Mucosa of gallbladder (tissue), 1 donor: ENCODE measurements at regions not wholly inside any gene's neighbourhood (a gene's known extent, or its start where the extent isn't known, plus 50 kb on each side); places are given as distances from the start of the nearest gene placed in this dataset.
A peak's percentile ranks its signal among the peaks of the same experiment; 100 is the strongest.
"Not testable (repeated sequence)": the region's sequence is repeated elsewhere in the genome, so short reads cannot be mapped to it uniquely, and the experiment has no call there.

Experiments
- DNase-seq: peaks from one replicate; pipeline ENCODE4 v3.0.0-alpha.2; 2020; ENCODE audit warnings: low spot score
- donor health status: DM: no; HTN: no; CAD: no.

DNA sequence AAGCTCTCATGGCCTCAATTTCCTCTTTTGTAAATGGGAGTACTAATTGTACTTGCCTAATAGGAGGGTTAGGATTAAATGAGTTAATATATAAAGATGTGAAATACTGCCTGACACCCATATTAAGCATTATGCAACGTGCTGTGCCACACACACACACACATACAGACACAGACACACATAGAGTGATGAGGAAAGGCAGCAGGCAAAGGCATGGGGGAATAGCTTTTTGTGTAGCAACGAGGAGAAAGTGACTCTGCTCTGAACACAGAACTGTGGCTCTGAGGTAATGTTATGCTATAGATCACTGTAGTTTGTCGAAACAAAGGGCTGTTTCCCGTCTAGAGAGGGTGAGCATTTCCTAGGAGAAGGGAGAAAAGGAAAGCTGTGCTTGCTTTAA is 233.3 kb upstream of the SLCO3A1 start:
- no peak for DNase-seq

DNA sequence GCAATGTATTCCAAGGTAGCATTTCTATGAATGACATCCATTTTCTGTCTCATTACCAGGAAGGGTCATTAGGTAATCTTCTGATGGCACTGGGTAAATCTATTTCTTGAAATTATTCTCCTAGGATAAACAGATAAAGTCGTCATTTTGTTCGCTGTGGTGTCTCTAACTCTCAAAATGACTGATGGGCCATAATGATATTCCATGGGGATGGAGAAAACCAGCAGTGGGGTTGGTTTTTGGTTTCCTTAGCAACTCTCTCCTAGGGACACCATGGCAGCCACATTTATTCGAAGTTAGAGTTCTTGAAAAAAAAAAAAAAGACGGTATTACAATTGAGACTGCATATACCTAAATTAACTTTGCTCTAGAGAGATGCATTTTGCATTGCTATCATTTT is 231.3 kb upstream of the SLCO3A1 start:
- DNase-seq = no peak

DNA sequence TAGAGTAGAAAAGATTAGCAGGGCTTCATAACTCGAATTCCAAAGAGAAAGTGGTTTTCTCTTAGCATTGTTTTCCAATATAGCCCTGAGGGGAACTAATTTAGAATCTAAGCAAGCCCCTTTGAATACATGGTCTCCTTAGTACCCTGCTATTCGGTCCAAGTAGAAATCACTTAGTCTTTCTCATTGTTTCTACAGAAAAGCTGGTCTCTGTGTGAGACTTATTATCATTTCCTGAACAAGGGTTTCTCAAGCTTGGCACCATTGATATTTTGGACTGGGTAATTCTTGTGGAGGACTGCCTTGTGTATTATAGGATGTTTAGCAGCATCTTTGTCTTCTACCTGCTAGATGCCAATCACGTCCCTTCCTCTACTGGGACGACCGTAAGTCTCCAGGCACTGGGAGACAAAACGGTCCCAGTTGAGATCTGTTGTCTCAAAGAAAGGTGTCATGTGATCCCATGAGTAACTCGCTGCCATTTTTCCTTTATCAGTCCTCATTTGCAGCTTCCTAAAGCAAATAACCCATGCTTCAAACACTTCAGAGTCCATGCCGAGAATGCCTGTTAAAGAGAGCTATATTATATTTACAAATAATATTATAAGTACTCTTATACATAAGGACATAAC is 230.7 kb upstream of the SLCO3A1 start:
- no peak for DNase-seq

DNA sequence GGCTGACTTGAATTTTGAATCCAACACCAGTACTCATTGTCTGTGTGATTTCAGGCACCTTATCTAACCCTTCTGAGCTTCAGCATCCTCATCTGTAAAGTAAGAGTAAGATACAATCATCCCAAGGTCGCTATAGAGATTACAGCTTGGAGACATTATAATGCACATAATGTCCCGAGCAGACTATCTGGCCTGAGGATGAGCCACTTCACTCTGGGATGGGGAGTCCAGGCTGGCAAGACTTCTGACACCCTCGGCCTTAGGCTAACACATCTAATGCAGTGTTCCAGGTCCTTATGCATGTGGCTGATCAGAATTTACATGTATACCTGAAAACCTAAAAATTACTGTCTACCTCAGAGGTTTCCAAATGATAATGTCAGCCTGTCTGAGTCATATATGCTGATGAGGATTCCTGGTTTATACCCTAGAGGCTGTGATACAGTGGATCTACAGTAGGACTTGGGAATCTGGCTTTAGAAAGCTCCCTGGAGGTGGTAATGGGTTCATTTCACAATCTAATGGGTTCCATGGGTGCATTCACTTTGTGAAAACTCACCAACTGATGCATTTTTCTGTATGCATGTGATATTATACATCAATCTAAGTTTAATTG is 229.0 kb upstream of the SLCO3A1 start:
- DNase-seq = no peak

DNA sequence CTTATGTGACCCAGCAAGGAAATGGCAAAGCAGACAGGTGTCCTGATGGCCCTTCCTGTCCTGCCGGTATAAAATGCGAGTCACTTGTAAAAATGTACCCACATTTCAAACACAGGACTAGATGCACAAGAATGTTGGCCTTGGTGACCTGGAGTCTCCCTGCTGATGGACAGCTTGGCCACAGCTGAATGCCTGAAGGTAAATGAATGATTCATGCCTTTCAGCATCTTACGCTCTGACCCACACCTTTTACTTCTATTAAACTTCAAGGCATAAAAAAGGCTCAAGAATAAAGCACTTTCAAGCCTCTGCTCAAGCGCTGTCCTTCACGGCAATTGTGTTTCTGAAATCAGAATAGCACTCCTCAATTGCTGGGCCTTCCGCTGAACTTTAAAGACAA is 228.0 kb upstream of the SLCO3A1 start:
- no peak for DNase-seq

DNA sequence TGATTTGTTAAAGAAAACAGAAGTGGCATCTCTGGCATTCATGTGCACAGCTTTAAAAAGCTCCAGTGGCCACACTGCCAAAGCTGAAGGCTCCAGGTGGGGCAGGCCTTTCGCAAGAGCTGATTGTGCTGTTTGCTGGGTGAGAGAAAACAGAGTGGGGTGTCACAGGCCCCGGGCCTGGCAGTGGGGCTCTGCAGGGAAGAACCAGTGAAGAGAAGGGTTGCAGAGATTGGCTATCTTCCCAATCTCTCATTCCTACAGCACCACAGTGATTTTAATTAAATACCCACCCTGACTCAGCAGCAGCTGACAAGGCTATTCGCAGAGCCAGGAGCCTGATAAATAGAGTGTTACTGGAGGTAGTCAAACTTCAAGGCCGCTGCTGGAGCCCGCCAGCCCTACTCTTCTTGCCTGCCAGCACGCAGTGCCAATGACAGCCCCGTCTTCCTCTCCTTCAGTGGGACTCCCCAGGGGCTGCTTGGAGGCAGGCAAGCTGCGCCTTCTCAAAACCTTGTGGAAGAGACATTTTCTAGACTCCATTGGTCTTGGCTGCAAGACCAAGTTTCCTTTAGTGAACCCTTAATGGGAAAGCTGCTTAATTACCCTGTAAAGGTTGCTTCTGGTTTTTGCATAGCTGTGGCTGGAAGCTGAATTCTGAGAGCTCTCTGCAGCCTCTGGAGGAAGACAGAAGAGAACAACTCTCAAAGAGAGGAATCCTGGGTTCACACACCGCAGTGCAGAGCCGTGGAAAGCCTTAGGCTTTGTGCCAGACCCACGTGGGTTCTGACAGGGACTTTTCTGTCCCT is 225.8 kb upstream of the SLCO3A1 start:
- peak; percentile 10 for DNase-seq

DNA sequence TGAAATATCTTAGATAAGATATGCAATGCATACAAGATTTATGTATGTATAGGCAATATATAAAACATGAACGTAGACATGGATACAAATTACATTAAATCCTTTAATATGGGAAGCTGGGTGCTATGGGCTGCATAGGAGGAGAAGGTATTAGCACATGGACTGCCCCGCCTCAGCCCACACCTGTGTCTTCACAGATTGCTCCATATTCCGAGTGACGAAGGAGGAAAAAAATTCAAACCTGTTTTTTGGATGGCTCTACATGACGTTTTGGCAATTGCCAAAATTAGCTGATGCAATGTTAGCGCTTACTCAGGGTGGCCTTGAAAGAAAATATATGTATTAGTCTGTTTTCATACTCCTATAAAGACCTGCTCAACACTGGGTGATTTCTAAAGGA is 223.4 kb upstream of the SLCO3A1 start:
- no peak for DNase-seq

DNA sequence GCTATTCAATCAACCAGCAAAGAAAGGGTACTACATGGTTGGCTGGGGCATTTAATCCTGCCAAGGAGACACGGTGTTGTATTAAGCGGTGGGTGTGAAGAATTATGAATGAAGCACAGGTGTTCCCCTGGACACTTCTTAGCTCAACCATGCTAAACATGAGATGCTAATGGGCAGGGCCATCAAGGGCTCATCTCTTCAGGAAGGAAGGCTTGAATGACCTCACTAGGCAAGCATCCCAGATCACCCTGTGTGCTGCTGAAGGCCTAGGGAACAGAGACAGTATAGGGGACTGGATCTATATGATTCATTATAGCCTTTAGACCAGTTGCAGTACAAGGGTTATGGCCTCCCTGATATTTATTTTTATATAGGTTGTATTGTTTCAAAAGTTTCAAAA is 221.3 kb upstream of the SLCO3A1 start:
- DNase-seq = no peak

DNA sequence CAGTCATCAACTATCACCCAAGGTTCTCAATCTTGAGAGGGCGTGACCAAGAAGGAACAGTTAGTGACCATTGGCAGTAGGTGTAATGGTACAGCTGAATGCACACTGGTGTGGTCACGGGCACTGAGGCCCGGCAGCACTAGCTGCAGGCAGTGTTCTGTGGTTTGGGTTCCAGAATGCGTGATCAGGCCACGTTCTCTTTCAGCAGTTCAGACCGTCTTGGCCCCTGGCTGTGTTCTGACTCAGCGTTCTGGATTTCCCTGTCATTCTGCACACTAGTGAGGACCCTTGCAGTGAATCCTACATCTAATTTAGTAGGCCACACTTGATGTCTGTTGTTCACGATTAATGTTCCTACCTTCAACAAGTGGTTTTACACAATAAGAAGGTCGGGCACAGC is 220.5 kb upstream of the SLCO3A1 start:
- no peak for DNase-seq

DNA sequence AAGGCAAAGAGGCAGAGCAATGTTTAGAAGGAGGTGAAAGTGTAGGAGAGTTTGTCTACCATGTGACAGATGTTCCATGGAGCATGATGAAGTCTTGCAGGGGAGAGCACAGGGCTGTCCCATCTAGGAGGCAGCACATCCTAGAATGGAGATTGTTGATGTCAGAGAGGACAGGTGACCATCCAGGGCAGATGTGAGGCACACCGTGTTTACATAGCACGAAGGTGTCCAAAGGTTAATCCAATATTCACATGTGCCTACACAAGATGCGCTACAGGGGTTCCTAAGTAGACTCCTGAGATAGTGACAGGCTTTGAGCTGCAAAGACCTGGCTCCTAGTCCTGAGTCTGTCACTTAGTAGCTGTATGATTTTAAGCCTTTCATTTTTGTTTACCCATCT is 219.3 kb upstream of the SLCO3A1 start:
- no peak for DNase-seq

DNA sequence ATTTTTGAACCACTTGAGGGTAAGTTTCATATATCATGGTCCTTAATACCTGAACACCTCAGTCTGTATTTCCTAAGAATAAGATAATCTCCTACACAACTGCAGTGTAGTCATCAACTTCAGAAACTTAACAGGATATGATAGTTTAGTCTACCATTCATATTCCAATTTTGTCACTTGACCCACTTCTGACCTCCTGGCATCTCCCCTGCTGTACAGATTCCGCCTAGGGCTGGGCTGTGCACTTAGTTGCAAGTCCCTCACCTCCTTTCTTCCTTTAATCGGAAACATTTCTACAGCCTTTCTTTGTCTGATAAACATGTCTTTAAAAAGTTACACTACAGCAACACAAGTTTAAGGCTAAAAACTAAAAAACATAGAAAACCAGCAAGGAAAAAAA is 218.4 kb upstream of the SLCO3A1 start:
- no peak for DNase-seq

DNA sequence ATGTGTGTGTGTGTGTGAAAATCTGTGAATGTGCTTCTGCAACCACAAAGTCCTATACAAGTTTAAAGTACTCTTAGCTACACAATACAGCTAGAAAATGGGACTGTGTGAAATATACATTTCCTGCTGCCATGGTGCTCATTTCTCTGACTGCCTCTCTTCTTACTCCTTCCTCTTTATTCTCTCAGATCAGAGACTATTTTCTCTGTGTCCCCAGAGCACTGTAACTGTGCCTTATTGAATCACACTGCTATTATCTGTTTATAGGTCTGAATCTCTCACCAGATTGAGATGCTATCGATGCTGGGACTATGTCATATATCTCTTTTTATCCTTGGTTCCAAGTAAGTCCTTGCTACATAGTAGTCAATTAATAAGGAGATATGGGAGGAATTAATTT is 217.9 kb upstream of the SLCO3A1 start:
- no peak for DNase-seq

DNA sequence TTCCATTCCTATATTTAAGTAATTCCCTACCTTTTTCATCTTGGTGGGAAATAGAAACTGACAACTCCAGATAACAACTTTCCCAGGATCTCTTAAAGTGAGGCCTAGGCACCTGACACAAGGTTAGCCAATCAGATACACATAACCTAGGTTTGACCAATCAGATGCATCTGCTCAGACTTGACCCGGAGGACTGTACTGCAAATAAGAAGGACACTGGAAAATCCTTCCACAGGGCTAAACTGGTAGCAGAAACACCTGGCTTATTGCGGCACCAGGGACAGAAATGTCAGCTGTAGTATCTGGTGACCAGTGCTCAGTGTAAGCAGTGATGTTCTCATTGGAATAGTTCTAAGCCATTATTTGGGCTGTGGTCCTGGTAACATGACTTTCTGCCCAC is 204.5 kb upstream of the SLCO3A1 start:
- no peak for DNase-seq

DNA sequence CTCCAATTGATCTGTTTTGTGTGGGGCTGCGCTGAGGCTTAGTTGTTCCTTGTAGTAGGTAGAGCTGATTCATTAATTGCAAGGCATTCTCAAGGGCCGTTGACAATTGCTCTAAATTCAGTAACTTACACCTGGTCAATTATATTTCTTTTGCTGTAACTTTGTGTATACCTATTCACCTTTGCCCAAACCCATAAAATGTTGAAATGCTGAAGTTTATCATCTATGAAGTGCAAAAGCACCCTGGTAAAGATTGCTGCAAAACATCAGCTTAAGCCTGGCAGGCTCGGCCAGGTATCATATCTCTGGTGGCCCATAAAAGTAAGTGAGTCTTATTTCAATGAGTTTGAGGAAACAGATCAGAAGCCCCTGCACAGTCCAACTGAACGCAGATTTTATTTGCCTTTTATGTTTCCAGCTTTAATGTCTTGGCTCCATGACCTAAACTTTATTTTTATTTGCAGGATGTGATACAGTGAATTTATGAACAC is 203.6 kb upstream of the SLCO3A1 start:
- DNase-seq = no peak

DNA sequence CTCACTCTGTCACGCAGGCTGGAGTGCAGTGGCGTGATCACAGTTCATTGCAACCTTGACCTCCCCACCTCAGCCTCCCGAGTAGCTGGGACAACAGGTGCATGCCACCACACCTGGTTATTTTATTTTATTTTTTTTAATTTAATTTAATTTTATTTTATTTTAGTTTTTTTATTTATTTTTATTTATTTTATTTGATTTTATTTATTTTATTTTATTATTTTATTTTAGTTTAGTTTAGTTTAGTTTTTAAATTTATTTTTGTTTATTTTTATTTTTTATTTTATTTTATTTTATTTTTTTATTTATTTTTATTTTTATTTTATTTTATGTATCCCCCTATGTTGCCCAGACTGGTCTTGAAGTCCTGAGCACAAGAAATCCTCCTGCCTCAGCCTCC is 202.3 kb upstream of the SLCO3A1 start:
- DNase-seq = no peak

DNA sequence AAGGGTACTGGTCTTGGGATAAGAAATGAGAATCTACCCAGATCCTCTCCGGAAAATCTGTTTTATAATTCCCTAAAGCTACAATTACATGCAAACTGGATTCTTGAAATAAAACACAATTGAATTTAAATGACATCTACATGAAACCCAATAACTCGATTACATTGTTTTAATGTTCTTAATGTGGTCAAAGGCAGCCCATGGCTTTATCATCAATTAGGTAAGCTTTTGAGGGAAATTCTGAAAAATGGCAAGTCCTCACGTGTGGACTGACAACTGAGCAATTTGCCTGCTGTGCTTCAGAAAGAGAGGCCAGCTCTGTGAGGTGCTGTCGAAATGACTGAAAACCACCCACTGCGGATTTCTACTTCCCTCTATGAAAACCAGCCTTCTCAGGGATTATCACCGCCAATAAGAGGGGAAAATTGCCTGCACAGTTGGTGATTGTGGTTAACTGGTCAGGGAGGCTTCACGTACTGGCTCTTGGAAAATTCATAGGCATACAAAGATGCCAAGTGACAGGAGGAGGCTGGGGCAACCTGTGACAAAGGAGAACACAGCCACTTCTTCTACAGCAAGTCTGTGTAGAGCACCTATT is 200.8 kb upstream of the SLCO3A1 start:
- no peak for DNase-seq

DNA sequence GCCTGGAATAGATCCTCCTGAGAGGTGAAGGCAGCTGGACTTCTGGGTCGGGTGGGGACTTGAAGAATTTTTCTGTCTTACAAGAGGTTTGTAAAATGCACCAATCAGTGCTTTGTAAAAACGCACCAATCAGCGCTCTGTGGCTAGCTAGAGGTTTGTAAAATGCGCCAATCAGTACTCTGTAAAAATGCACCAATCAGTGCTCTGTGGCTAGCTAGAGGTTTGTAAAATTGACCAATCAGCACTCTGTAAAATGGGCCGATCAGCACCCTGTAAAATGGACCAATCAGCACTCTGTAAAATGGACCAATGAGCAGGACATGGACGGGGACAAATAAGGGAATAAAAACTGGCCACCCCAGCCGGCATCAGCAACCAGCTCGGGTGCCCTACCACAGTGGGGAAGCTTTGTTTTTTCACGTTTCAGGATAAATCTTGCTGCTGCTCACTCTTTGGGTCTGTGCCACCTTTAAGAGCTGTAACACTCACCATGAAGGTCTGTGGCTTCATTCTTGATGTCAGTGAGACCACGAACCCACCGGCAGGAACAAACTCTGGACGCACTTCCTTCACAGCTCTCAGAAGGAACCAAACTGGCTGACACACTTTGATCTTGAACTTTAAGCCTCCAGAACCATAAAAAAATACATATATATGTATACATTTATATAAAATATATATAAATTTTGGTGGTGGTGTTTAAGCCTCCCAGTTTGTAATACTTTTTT is 197.8 kb upstream of the SLCO3A1 start:
- DNase-seq = not testable (repeated sequence)

DNA sequence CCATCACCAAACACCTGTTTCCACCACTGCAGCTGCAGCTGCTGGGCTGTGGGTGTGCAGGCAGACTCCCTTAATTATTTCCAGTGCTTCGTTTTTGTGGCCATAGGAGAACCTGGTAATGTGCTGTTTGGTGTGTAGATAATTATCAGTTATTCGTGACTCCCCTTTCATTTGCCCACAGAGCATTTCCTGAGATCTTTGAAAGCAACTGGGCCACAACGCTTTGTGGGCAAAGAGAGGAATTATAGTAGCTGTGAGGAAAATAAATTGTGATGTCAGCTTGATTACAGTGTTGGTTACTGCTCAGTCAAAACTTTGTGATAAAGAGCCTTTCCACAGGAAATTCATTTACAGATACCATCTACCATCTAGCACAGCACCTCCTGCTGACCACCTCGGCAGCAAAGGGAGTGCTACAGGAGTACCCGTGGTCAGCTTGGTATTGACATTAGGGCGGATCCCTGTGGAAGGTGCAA is 193.3 kb upstream of the SLCO3A1 start:
- DNase-seq = no peak

DNA sequence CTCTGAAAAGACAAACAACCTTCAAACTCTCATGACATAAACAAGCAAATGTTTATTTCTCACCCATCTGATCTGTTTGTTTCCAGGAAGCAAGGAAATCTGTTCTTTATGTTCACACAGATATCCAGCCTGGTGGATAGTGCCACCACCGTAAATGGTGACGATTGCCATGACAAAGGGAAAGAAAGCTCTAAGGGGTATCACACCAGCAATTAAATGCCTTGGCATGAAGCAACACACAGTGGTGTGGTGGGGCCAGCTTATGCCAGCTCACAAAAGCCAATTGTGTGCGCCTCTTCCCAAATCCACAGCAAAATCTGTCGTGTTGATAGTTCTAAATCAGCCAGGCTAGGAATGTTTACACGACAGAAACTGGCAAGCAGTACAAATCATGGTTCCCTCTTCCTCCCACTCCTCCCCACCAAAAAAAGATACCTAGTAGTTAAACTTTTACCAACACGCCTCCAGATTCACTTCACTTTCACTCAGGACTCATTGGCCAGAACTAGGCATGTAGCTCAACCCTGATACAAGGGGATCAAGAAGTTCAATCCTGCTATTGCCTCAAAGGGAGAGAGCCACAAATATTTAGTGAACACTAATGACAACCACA is 189.2 kb upstream of the SLCO3A1 start:
- no peak for DNase-seq

DNA sequence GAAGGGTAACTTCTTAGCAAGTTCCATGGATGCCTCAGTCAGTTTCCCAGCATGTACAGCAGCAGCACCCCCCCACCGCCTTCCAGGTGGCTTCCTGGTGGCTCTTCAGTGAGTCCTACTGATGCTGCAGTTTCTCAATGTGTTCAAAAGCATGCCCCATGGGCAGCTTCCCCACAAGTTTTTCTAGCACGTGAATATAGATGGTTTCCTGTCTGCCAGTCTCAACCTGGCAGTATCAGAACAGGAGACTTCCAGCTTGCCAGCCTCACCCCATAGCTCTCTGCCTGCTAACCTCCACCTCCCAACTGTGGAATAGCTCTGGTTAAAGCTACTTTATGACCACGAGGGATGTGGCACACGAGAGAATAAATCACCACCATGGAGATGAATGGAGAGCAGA is 188.3 kb upstream of the SLCO3A1 start:
- no peak for DNase-seq

DNA sequence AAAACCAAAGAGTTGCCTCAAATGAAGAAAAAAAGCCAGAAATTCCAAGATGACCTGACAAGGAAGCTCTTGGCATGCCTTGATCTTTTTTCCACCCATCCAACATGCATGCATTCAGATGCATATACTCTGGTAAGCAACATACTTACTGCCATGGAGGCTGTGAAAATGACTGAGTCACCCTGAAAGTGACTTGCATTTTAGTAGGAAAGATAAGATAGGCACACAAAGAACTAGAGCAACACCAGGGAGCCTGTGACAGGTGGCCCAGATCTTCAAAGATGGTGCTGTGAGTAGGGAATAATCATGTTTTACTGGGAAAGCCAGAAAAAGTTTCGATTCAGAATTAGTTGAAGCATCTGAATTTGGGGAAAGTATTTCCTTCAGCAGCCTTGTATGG is 185.1 kb upstream of the SLCO3A1 start:
- DNase-seq = no peak
